GM12873 (cell line): ENCODE measurements at regions not wholly inside any gene's neighbourhood (a gene's known extent, or its start where the extent isn't known, plus 50 kb on each side); places are given as distances from the start of the nearest gene placed in this dataset.

Experiments
- CTCF ChIP-seq: IDR thresholded peaks from 2 replicates; pipeline ENCODE4 v1.5.1; 2012; ENCODE audit warnings: low read depth, mild to moderate bottlenecking, moderate library complexity, low read length, control low read depth; ENCODE audit not compliant: insufficient read depth; ENCODE audit errors: missing control alignments

- no peak for TF ChIP-seq CTCF
These were observed 204.6 kb downstream of the RTL9 start for GRCh38 chrX:110563282-110563681.

GRCh38 chrX:110568441-110568840 lies 209.8 kb downstream of the RTL9 start:
- TF ChIP-seq CTCF: no peak

GRCh38 chrX:110569506-110569905 lies 210.9 kb downstream of the RTL9 start:
- no peak for TF ChIP-seq CTCF

- TF ChIP-seq CTCF: no peak
These were observed 217.3 kb downstream of the CHRDL1 start for GRCh38 chrX:110578270-110578669.

GRCh38 chrX:110584083-110584482 lies 211.5 kb downstream of the CHRDL1 start:
- no peak for TF ChIP-seq CTCF

- no peak for TF ChIP-seq CTCF
These were observed 207.5 kb downstream of the CHRDL1 start for GRCh38 chrX:110588164-110588563.

GRCh38 chrX:110588853-110589252 lies 206.8 kb downstream of the CHRDL1 start:
- no peak for TF ChIP-seq CTCF
